GM23248 (cell line): ENCODE measurements at regions not wholly inside any gene's neighbourhood (a gene's known extent, or its start where the extent isn't known, plus 50 kb on each side); places are given as distances from the start of the nearest gene placed in this dataset.

Source experiments
- DNase-seq: peaks from one replicate; pipeline ENCODE4 v3.0.0-alpha.2; 2015
- H2AFZ ChIP-seq: fragments of 200-600 bp; sonication (generic); 2 replicates; pipeline ENCODE4 v1.6.1; 2016; ENCODE audit warnings: antibody characterized with exemption
- H3F3A ChIP-seq: fragments of 200-600 bp; sonication (generic); 2 replicates; pipeline ENCODE4 v1.6.1; 2016; ENCODE audit warnings: mild to moderate bottlenecking, antibody characterized with exemption, mixed run types; ENCODE audit not compliant: insufficient read depth
- H3K27ac ChIP-seq: fragments of 200-600 bp; sonication (generic); 2 replicates; pipeline ENCODE4 v1.5.1; 2016; ENCODE audit warnings: mild to moderate bottlenecking
- H3K27me3 ChIP-seq: fragments of 200-600 bp; sonication (generic); replicated peaks from 2 replicates; pipeline ENCODE4 v1.6.1; 2016; ENCODE audit warnings: mild to moderate bottlenecking; ENCODE audit not compliant: insufficient read depth
- H3K36me3 ChIP-seq: fragments of 200-600 bp; sonication (generic); 2 replicates; pipeline ENCODE4 v1.6.1; 2016; ENCODE audit warnings: low read depth, mild to moderate bottlenecking
- H3K4me1 ChIP-seq: fragments of 200-600 bp; sonication (generic); 2 replicates; pipeline ENCODE4 v1.6.1; 2016; ENCODE audit warnings: mild to moderate bottlenecking; ENCODE audit not compliant: insufficient read depth
- H3K4me2 ChIP-seq: fragments of 200-600 bp; sonication (generic); one replicate; pipeline ENCODE4 v1.6.1; 2016; ENCODE audit warnings: mild to moderate bottlenecking; ENCODE audit not compliant: unreplicated experiment
- H3K4me3 ChIP-seq: fragments of 200-600 bp; sonication (generic); 2 replicates; pipeline ENCODE4 v1.5.1; 2016; ENCODE audit warnings: mild to moderate bottlenecking
- H3K79me2 ChIP-seq: fragments of 200-600 bp; sonication (generic); 2 replicates; pipeline ENCODE4 v1.6.1; 2016; ENCODE audit warnings: mild to moderate bottlenecking; ENCODE audit not compliant: insufficient read depth
- H3K9ac ChIP-seq: fragments of 200-600 bp; sonication (generic); 2 replicates; pipeline ENCODE4 v1.6.1; 2016; ENCODE audit warnings: mild to moderate bottlenecking
- H3K9me2 ChIP-seq: fragments of 200-600 bp; sonication (generic); 2 replicates; pipeline ENCODE4 v1.6.1; 2016; ENCODE audit warnings: mixed run types, mild to moderate bottlenecking, moderate library complexity; ENCODE audit not compliant: insufficient read depth
- H3K9me3 ChIP-seq: fragments of 200-600 bp; sonication (generic); one replicate; pipeline ENCODE4 v1.6.1; 2017; ENCODE audit warnings: low read depth
- H4K20me1 ChIP-seq: fragments of 200-600 bp; sonication (generic); 2 replicates; pipeline ENCODE4 v1.6.0; 2016; ENCODE audit not compliant: insufficient read depth
- EZH2 ChIP-seq: fragments of 200-600 bp; sonication (generic); IDR thresholded peaks from 2 replicates; pipeline ENCODE4 v1.6.1; 2018; ENCODE audit warnings: antibody characterized with exemption, mild to moderate bottlenecking; ENCODE audit not compliant: insufficient read depth, poor library complexity, severe bottlenecking
- EZH2phosphoT487 ChIP-seq: fragments of 200-600 bp; sonication (generic); IDR thresholded peaks from 2 replicates; pipeline ENCODE4 v1.6.1; 2018; ENCODE audit warnings: antibody characterized with exemption, moderate library complexity, mild to moderate bottlenecking, low read depth; ENCODE audit not compliant: insufficient read depth
- WGBS, 2 experiments: methylation state at CpG; one replicate each; pipeline ENCODE4 v1.1.6; 2015 to 2017; ENCODE audit warnings: low lambda C conversion rate in 2 of 2, low coverage in 1 of 2; ENCODE audit errors: missing lambda C conversion rate in 2 of 2; 5-methylcytosine and 5-hydroxymethylcytosine counted together
- in situ Hi-C: fragments of 300-500 bp; cut with MboI; formaldehyde crosslinking; loops from 2 replicates; pipeline ENCODE4 v1.15.0; 2020

GRCh38 chr9:134554373-134555093, 87.1 kb upstream of the COL5A1 start:
- Histone ChIP-seq H3K36me3 (no peaks in the 10 kb centered on the region), H3K9me3 (no peaks in the 10 kb centered on the region), H3K4me1 (peaks cover 29% of the 10 kb centered on the region), H3F3A (peaks cover 5% of the 10 kb centered on the region; the same call in 1 of the 2 replicates), H4K20me1 (no peaks in the 10 kb centered on the region), H2AFZ (0 out of 2 replicates have a peak overlapping the region, but pooled peaks have one; percentile 4), H3K79me2 (no peaks in the 10 kb centered on the region), H3K4me3 (no peak overlapping the region), H3K9me2 (no peaks in the 10 kb centered on the region), H3K4me2 (no peak overlapping the region), H3K27ac (no peak overlapping the region), H3K9ac (no peak overlapping the region), H3K27me3 (no peaks in the 10 kb centered on the region)
- WGBS, 2 experiments, result 52 to 55% methylated on average over 21 to 22 of the region's 22 CpGs
- no peak for TF ChIP-seq EZH2
- no peak for TF ChIP-seq EZH2phosphoT487
- in situ Hi-C loops, result no loop called here
- DNase-seq, result peak; percentile 76

DNA sequence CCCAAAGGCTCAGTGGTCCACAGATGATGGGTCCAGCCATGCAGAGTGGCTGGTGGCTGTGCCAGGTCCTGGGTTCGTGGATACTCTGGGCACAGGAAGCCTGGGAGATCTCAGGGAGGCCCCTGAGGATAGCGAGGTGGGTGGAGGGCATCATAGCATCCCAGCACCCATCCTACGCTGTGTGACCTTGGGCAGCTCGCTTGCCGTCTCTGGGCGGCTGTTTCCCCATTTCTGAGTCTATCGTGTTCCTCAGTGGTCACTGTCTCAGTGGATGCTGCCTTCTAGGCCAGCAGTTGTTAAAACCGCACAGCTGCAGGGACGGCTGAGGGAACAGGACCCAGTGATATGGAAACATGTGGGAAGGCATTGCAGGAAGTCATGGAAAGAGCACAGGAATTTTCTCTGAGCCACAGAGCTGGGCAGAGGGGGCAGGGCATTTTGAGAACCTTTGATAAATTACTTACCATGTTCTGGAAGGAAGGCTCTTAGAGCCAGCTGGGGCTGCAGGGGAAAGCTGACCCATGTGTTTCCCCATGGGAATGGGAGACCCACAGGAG, 86.4 kb upstream of the COL5A1 start:
- 37% methylated on average over 9 of the region's 9 CpGs for WGBS, 2 experiments
- H3K4me1 ChIP-seq, result peaks cover 29% of the 10 kb centered on the region

DNA sequence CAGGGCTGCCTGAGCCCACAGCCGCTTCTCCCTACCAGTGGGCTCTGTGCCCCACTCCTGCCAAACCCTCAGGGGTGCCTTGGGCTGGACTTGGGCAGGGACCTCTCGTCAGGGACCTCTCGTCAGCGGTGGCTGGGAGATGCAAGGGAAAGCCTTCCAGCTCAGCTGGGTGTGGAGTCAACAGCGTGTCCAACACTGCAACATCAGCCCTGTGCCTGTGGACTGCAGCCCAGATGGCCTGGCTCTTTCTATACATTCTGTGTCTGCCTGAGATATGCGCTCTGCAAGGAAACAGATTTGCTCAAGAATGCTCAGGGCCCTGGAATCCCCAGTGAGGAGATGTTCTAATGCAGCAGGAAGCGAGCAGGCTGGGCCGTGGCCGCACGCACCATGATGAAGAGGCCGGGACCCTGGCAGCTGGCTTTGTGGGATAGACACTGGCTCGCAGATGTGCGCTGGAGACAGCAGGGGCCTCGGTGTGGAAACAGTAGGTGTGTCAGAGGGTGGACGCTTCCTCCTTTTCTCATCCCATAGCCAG, 85.0 kb upstream of the COL5A1 start:
- no peaks in the 10 kb centered on the region for H3K9me3 ChIP-seq
- peaks cover 24% of the 10 kb centered on the region for H3K4me1 ChIP-seq
- DNase-seq, result peak; percentile 45

More for the DNA sequence above, 86.4 kb upstream of the COL5A1 start:
- in situ Hi-C loops, result no loop called here
- TF ChIP-seq EZH2phosphoT487 (no peak), EZH2 (no peak)
- peak; percentile 57 for DNase-seq
- H2AFZ ChIP-seq, result 0 out of 2 replicates have a peak overlapping the region, but pooled peaks have one; percentile 4
- no peaks in the 10 kb centered on the region for H3K9me2 ChIP-seq
- H3K4me3 ChIP-seq, result no peak overlapping the region
- no peaks in the 10 kb centered on the region for H3K9me3 ChIP-seq
- no peak overlapping the region for H3K4me2 ChIP-seq
- no peaks in the 10 kb centered on the region for H4K20me1 ChIP-seq
- no peaks in the 10 kb centered on the region for H3K79me2 ChIP-seq
- no peak overlapping the region for H3K27ac ChIP-seq
- no peaks in the 10 kb centered on the region for H3K27me3 ChIP-seq
- H3K9ac ChIP-seq, result no peak overlapping the region
- H3K36me3 ChIP-seq, result no peaks in the 10 kb centered on the region
- H3F3A ChIP-seq, result peaks cover 5% of the 10 kb centered on the region; the same call in 1 of the 2 replicates

DNA sequence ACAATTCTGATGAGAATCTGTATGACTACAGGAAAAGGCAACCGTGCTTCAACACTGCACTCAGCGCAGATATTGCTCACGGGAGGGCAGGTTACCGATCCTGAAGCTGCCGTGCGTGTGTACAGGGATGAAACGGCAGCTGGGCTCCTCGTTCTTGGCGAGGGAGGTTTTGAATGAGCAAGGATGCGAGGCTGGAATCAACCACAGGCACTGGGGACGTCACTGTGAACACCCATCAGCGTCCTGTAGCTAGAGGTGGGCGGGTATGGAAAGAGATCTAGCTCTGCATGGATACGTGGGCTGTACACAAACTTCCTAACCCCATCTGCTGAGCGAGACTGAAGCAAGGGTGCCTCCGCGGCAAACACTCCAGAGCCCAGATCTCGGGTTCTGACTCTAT, 84.3 kb upstream of the COL5A1 start:
- H2AFZ ChIP-seq, result no peak overlapping the region
- 0 out of 2 replicates have a peak, but pooled peaks cover under 1% of the 10 kb centered on the region for H3F3A ChIP-seq
- H3K9me3 ChIP-seq, result no peaks in the 10 kb centered on the region
- peaks cover 16% of the 10 kb centered on the region for H3K4me1 ChIP-seq
- no peaks in the 10 kb centered on the region for H3K36me3 ChIP-seq
- no peaks in the 10 kb centered on the region for H3K27me3 ChIP-seq
- H4K20me1 ChIP-seq, result no peaks in the 10 kb centered on the region
- no peak overlapping the region for H3K4me2 ChIP-seq
- H3K27ac ChIP-seq, result no peak overlapping the region
- no peaks in the 10 kb centered on the region for H3K79me2 ChIP-seq
- DNase-seq, result no peak
- in situ Hi-C loops, result no loop called here
- H3K9me2 ChIP-seq, result no peaks in the 10 kb centered on the region
- H3K4me3 ChIP-seq, result no peak overlapping the region
- no peak overlapping the region for H3K9ac ChIP-seq
- WGBS, 2 experiments, result 94 to 95% methylated on average over 18 of the region's 18 CpGs
- TF ChIP-seq EZH2 (no peak), EZH2phosphoT487 (no peak)

More for the DNA sequence above, 85.0 kb upstream of the COL5A1 start:
- no peak overlapping the region for H3K4me2 ChIP-seq
- TF ChIP-seq EZH2phosphoT487 (no peak), EZH2 (no peak)
- in situ Hi-C loops, result no loop called here
- no peak overlapping the region for H3K27ac ChIP-seq
- no peaks in the 10 kb centered on the region for H3K79me2 ChIP-seq
- no peaks in the 10 kb centered on the region for H3K9me2 ChIP-seq
- no peaks in the 10 kb centered on the region for H3K36me3 ChIP-seq
- peaks cover 3% of the 10 kb centered on the region; the same call in 1 of the 2 replicates for H3F3A ChIP-seq
- H4K20me1 ChIP-seq, result no peaks in the 10 kb centered on the region
- 53 to 56% methylated on average over 15 of the region's 15 CpGs for WGBS, 2 experiments
- no peak overlapping the region for H2AFZ ChIP-seq
- no peak overlapping the region for H3K4me3 ChIP-seq
- H3K9ac ChIP-seq, result no peak overlapping the region
- no peaks in the 10 kb centered on the region for H3K27me3 ChIP-seq
